Endothelial cell of umbilical vein (primary cell): ENCODE measurements at regions not wholly inside any gene's neighbourhood (a gene's known extent, or its start where the extent isn't known, plus 50 kb on each side); places are given as distances from the start of the nearest gene placed in this dataset.

ENCODE experiments used
- BruUV-seq: library from RNA; stranded (reverse); fragments of 400-500 nt; replicated peaks from 2 replicates; lab custom pipeline; 2021; lab: Mats Ljungman, UMichigan
- CTCF ChIA-PET: fragments of 300-600, 350-600 bp; sonication (Branson Sonifier 250); formaldehyde crosslinking; loops from one replicate; lab custom pipeline; 2021; ENCODE audit warnings: antibody characterized with exemption, inconsistent platforms; lab: Charles Lee
- POLR2A ChIA-PET: fragments of 300-600, 350-600 bp; sonication (Branson Sonifier 250); formaldehyde crosslinking; loops from one replicate; lab custom pipeline; 2021; ENCODE audit warnings: antibody characterized with exemption, inconsistent platforms; lab: Charles Lee
- DNase-seq: peaks from one replicate; pipeline ENCODE4 v3.0.0-alpha.2; 2011; ENCODE audit warnings: low read depth, low spot score
- FAIRE-seq: peaks from 2 replicates; lab custom pipeline; 2011; peaks lifted over from hg19 to GRCh38; lab: Jason Lieb, UNC
- H2AFZ ChIP-seq: 2 replicates; pipeline ENCODE4 v1.6.0; 2012; ENCODE audit warnings: low read depth, low read length, control low read depth, inconsistent platforms
- H3K27ac ChIP-seq: 2 replicates; pipeline ENCODE4 v1.5.1; 2011; ENCODE audit warnings: low read depth, mild to moderate bottlenecking, control low read depth, low read length, moderate library complexity; ENCODE audit not compliant: insufficient read depth
- H3K27me3 ChIP-seq, 2 experiments: 2 replicates each; pipeline versions ENCODE4 v1.6.0 to v1.6.1; 2011; ENCODE audit warnings: low read length in 2 of 2, mixed read lengths in 1 of 2; ENCODE audit not compliant: control insufficient read depth in 2 of 2, insufficient read depth in 2 of 2
- H3K36me3 ChIP-seq, 2 experiments: 2 replicates in 1 of 2; 3 replicates in 1 of 2; pipeline ENCODE4 v1.5.1; 2011; ENCODE audit warnings: low read length in 2 of 2, mild to moderate bottlenecking in 1 of 2, moderate library complexity in 1 of 2; ENCODE audit not compliant: control insufficient read depth in 2 of 2, insufficient read depth in 2 of 2; ENCODE audit errors: extremely low read depth in 1 of 2
- H3K4me1 ChIP-seq: 3 replicates; pipeline ENCODE4 v1.5.1; 2011; ENCODE audit warnings: mild to moderate bottlenecking, low read length; ENCODE audit not compliant: control insufficient read depth, insufficient read depth; ENCODE audit errors: extremely low read depth
- H3K4me2 ChIP-seq: 2 replicates; pipeline ENCODE4 v1.6.1; 2011; ENCODE audit warnings: low read length, control low read depth, mixed read lengths; ENCODE audit not compliant: insufficient read depth
- H3K4me3 ChIP-seq, 3 experiments: fragments of 200-600 bp in 1 of 3; sonication (generic), shearing (Covaris generic) in 1 of 3; replicated peaks in 1 of 3; 2 replicates each; pipeline ENCODE4 v1.5.1; 2011 to 2016; ENCODE audit warnings: control low read depth in 3 of 3, low read length in 3 of 3, mild to moderate bottlenecking in 2 of 3, inconsistent platforms in 1 of 3, low read depth in 1 of 3, moderate library complexity in 1 of 3; ENCODE audit not compliant: insufficient read depth in 1 of 3
- H3K79me2 ChIP-seq: 2 replicates; pipeline ENCODE4 v1.6.0; 2012; ENCODE audit warnings: low read length, inconsistent platforms; ENCODE audit not compliant: control insufficient read depth, insufficient read depth
- H3K9ac ChIP-seq: replicated peaks from 2 replicates; pipeline ENCODE3; 2011; ENCODE audit warnings: low read length, control low read depth; ENCODE audit not compliant: insufficient read depth; ENCODE audit errors: extremely low read depth
- H3K9me1 ChIP-seq: replicated peaks from 3 replicates; pipeline ENCODE4 v1.6.0; 2011; ENCODE audit warnings: mild to moderate bottlenecking, low read length; ENCODE audit not compliant: control insufficient read depth, insufficient read depth; ENCODE audit errors: extremely low read depth
- H3K9me3 ChIP-seq: replicated peaks from 2 replicates; pipeline ENCODE4 v1.5.1; 2012; ENCODE audit warnings: low read length, inconsistent platforms; ENCODE audit not compliant: control insufficient read depth, insufficient read depth
- H4K20me1 ChIP-seq: replicated peaks from 2 replicates; pipeline ENCODE3; 2011; ENCODE audit warnings: mild to moderate bottlenecking, low read length; ENCODE audit not compliant: control insufficient read depth, insufficient read depth; ENCODE audit errors: extremely low read depth
- EZH2 ChIP-seq: IDR thresholded peaks from 2 replicates; pipeline ENCODE4 v1.6.1; 2012; ENCODE audit warnings: borderline replicate concordance, low read depth, mild to moderate bottlenecking, moderate library complexity, low read length, inconsistent platforms; ENCODE audit not compliant: severe bottlenecking
- FOS ChIP-seq: IDR thresholded peaks from 2 replicates; pipeline ENCODE4 v1.6.1; 2011; ENCODE audit warnings: mild to moderate bottlenecking, low read length, moderate library complexity, borderline replicate concordance; ENCODE audit not compliant: insufficient read depth
- GATA2 ChIP-seq: IDR thresholded peaks from 2 replicates; pipeline ENCODE4 v1.7.0; 2011; ENCODE audit warnings: low read depth, mild to moderate bottlenecking, moderate library complexity, mixed read lengths, low read length; ENCODE audit not compliant: insufficient read length, insufficient read depth
- JUN ChIP-seq: IDR thresholded peaks from 2 replicates; pipeline ENCODE4 v1.6.1; 2011; ENCODE audit warnings: borderline replicate concordance, low read depth; ENCODE audit not compliant: insufficient read length, insufficient read depth
- MAX ChIP-seq: IDR thresholded peaks from 2 replicates; pipeline ENCODE4 v1.6.1; 2011; ENCODE audit not compliant: insufficient read depth, insufficient read length
- MYC ChIP-seq: IDR thresholded peaks from one replicate; pipeline ENCODE4 v1.6.1; 2011; ENCODE audit warnings: mild to moderate bottlenecking, low read depth, low read length
- POLR2A ChIP-seq: IDR thresholded peaks from 2 replicates; pipeline ENCODE4 v1.6.1; 2012; ENCODE audit warnings: low read depth, mild to moderate bottlenecking, control low read depth, low read length
- POLR2AphosphoS5 ChIP-seq: IDR thresholded peaks from 2 replicates; pipeline ENCODE4 v1.6.1; 2012; ENCODE audit warnings: low read depth, mild to moderate bottlenecking, control low read depth, low read length, moderate library complexity; ENCODE audit not compliant: insufficient read depth
- dilution Hi-C: fragments of 300-500 bp; cut with MboI; formaldehyde crosslinking; loops from one replicate; pipeline ENCODE4 v1.15.0; 2019; ENCODE audit warnings: low sequenced_read_pairs; ENCODE audit not compliant: extremely low pct_ligation_motif_present
- intact Hi-C: fragments of 100-400 bp; cut with micrococcal nuclease; formaldehyde crosslinking; loops from one replicate; pipeline ENCODE4 v1.10.0; 2022
- TF ChIP-seq, protein P1 (sequence below), 2 donors: IDR thresholded peaks; 1 replicate in 1 of 2; 2 replicates in 1 of 2; pipeline ENCODE4 v1.5.1; 2011; ENCODE audit warnings: low read length in 2 of 2, mild to moderate bottlenecking in 2 of 2, moderate library complexity in 2 of 2, control low read depth in 1 of 2, inconsistent platforms in 1 of 2, low read depth in 1 of 2; ENCODE audit not compliant: insufficient read depth in 1 of 2; ENCODE audit errors: extremely low read depth in 1 of 2

GRCh38 chr1:219041818-219042217 is 131.9 kb upstream of the LYPLAL1 start:
- ChIA-PET POLR2A (no interaction called here), CTCF (no interaction called here)
- Histone ChIP-seq H3K4me1 (no peaks in the 10 kb centered on the region), H3K9me1 (no peaks in the 10 kb centered on the region), H3K9me3 (no peaks in the 10 kb centered on the region), H3K36me3 (no peaks in the 10 kb centered on the region), H3K79me2 (no peaks in the 10 kb centered on the region), H3K27ac (no peak overlapping the region), H3K27me3 (no peaks in the 10 kb centered on the region), H2AFZ (no peak overlapping the region), H3K9ac (no peak overlapping the region), H3K4me3 (no peak overlapping the region), H4K20me1 (no peaks in the 10 kb centered on the region), H3K4me2 (no peak overlapping the region)
- dilution Hi-C loops (no loop called here), intact Hi-C loops (no loop called here)
- BruUV-seq, result no TSS peak
- peak; percentile 17 for DNase-seq
- no peak for FAIRE-seq
- no peak for TF ChIP-seq EZH2
- no peak for TF ChIP-seq JUN
- TF ChIP-seq MYC, result no peak
- TF ChIP-seq MAX, result no peak
- TF ChIP-seq GATA2, result no peak
- TF ChIP-seq FOS, result no peak
- no peak for TF ChIP-seq POLR2A
- TF ChIP-seq, protein P1, sequence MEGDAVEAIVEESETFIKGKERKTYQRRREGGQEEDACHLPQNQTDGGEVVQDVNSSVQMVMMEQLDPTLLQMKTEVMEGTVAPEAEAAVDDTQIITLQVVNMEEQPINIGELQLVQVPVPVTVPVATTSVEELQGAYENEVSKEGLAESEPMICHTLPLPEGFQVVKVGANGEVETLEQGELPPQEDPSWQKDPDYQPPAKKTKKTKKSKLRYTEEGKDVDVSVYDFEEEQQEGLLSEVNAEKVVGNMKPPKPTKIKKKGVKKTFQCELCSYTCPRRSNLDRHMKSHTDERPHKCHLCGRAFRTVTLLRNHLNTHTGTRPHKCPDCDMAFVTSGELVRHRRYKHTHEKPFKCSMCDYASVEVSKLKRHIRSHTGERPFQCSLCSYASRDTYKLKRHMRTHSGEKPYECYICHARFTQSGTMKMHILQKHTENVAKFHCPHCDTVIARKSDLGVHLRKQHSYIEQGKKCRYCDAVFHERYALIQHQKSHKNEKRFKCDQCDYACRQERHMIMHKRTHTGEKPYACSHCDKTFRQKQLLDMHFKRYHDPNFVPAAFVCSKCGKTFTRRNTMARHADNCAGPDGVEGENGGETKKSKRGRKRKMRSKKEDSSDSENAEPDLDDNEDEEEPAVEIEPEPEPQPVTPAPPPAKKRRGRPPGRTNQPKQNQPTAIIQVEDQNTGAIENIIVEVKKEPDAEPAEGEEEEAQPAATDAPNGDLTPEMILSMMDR (IDR thresholded peaks at IDR 0.05; ENCODE audit: extremely low read depth in 1 of 2, insufficient read depth in 1 of 2, low read depth in 1 of 2, low read length in 2 of 2), result no peak
- no peak for TF ChIP-seq POLR2AphosphoS5
